Spleen (tissue), 11 donors: ENCODE measurements at regions not wholly inside any gene's neighbourhood (a gene's known extent, or its start where the extent isn't known, plus 50 kb on each side); places are given as distances from the start of the nearest gene placed in this dataset.

Experiments used
- DNase-seq: peaks from one replicate; pipeline ENCODE4 v3.0.0-alpha.2; 2020
- H3K27ac ChIP-seq, 8 donors: fragments of 200-600 bp; sonication (generic) in 7 of 8; 1 replicate in 4 of 8; 2 replicates in 4 of 8; pipeline versions ENCODE4 v1.5.0 to v1.8.0; 2016 to 2021; ENCODE audit warnings: inconsistent platforms in 4 of 8, mild to moderate bottlenecking in 4 of 8, moderate library complexity in 1 of 8
- H3K27me3 ChIP-seq, 7 donors: fragments of 200-600 bp; sonication (generic) in 6 of 7; replicated peaks in 1 of 7; 1 replicate in 4 of 7; 2 replicates in 3 of 7; pipeline versions ENCODE4 v1.5.0 to v1.8.0; 2016 to 2021; ENCODE audit warnings: inconsistent platforms in 3 of 7, mild to moderate bottlenecking in 1 of 7
- H3K36me3 ChIP-seq, 6 donors: fragments of 200-600 bp; sonication (generic) in 5 of 6; 1 replicate in 4 of 6; 2 replicates in 2 of 6; pipeline versions ENCODE4 v1.5.0 to v1.8.0; 2016 to 2021; ENCODE audit warnings: inconsistent platforms in 2 of 6
- H3K4me1 ChIP-seq, 6 donors: fragments of 200-600 bp; sonication (generic) in 5 of 6; 1 replicate in 3 of 6; 2 replicates in 3 of 6; pipeline versions ENCODE4 v1.5.0 to v1.8.0; 2016 to 2021; ENCODE audit warnings: inconsistent platforms in 3 of 6
- H3K4me3 ChIP-seq, 8 donors: fragments of 200-600 bp; sonication (generic) in 7 of 8; 1 replicate in 4 of 8; 2 replicates in 4 of 8; pipeline versions ENCODE4 v1.5.0 to v1.8.0; 2016 to 2021; ENCODE audit warnings: inconsistent platforms in 4 of 8, mild to moderate bottlenecking in 4 of 8, moderate library complexity in 2 of 8
- H3K9me3 ChIP-seq, 8 donors: fragments of 200-600 bp; sonication (generic) in 7 of 8; 1 replicate in 4 of 8; 2 replicates in 4 of 8; pipeline versions ENCODE4 v1.5.0 to v1.8.0; 2016 to 2021; ENCODE audit warnings: inconsistent platforms in 4 of 8
- POLR2A ChIP-seq, 3 donors: fragments of 450-650 bp; IDR thresholded peaks; one replicate each; pipeline ENCODE4 v1.5.1; 2017; ENCODE audit warnings: antibody characterized with exemption in 3 of 3, mild to moderate bottlenecking in 1 of 3
- POLR2AphosphoS5 ChIP-seq, 3 donors: sonication (generic); formaldehyde crosslinking; IDR thresholded peaks; one replicate each; pipeline ENCODE4 v1.5.1; 2017; ENCODE audit warnings: antibody characterized with exemption in 3 of 3
- WGBS, 5 donors: extraction: QIAGEN DNeasy Blood & Tissue Kit in 3 of 5; methylation state at CpG; one replicate each; pipeline versions ENCODE4 v1.1.5 to v1.1.7; 2013 to 2018; 5-methylcytosine and 5-hydroxymethylcytosine counted together
- intact Hi-C: fragments of 100-400 bp; cut with DNase I; formaldehyde crosslinking; loops from one replicate; pipeline ENCODE4 v1.15.0; 2023; ENCODE audit warnings: low total_unique reads
- TF ChIP-seq, protein P1 (sequence below), 11 experiments: fragments of 200-600 bp in 7 of 11; fragments of 450-650 bp in 4 of 11; sonication (generic) in 4 of 11; IDR thresholded peaks in 8 of 11; conservative IDR thresholded peaks in 3 of 11; 1 replicate in 7 of 11; 2 replicates in 4 of 11; pipeline versions ENCODE4 v1.4.0 to v1.8.0; 2016 to 2021; ENCODE audit warnings: antibody characterized with exemption in 11 of 11, inconsistent platforms in 4 of 11, mild to moderate bottlenecking in 1 of 11
- donor health status: healthy with polysubstance abuse.
- donor health status: DM: no; HTN: no; CAD: no; lungs with moderate emphysema.
- donor health status: DM: no; HTN: no; CAD: no.
- donor health status: Bipolar disorder and iron deficiency.
- donor health status: healthy.
- donor health status: DM: no; HTN: no; CAD: no.
- donor health status: DM: yes; HTN: yes; CAD: no.

DNA sequence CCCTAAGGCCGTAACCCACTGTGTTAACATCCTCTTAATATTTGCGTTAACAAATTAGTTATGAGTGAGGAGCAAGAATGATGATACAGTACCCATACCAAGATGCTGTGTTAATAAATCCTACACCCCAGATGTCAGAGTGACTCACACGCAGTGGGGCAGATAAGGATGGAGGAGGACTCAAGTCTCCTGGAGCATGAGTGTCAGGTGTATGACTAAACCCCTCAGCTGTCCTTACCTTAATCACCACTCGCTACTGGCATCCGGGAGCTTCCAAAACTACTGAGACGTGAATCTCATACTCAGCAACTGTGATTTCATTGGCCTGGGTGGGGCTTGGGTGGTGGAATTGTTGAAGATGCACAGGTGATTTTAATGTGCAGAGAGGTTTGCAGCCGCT lies 131.3 kb upstream of the MTHFD1L start:
- Histone ChIP-seq H3K27ac (no peak overlapping the region), H3K4me1 (peaks cover 0 to 57% (median 24%) of the 10 kb centered on the region in 6 donors), H3K27me3 (no peaks in the 10 kb centered on the region), H3K4me3 (no peak overlapping the region), H3K9me3 (no peaks in the 10 kb centered on the region), H3K36me3 (peaks cover 0 to 58% (median 16%) of the 10 kb centered on the region in 6 donors)
- intact Hi-C loops, result no loop called here
- no peak for DNase-seq
- WGBS, 5 donors, result 81 to 92% (median 86%) methylated on average over 7 of the region's 7 CpGs
- TF ChIP-seq POLR2AphosphoS5 (IDR thresholded peaks at IDR 0.05) (no peak), POLR2A (IDR thresholded peaks at IDR 0.05) (no peak)
- TF ChIP-seq, protein P1, sequence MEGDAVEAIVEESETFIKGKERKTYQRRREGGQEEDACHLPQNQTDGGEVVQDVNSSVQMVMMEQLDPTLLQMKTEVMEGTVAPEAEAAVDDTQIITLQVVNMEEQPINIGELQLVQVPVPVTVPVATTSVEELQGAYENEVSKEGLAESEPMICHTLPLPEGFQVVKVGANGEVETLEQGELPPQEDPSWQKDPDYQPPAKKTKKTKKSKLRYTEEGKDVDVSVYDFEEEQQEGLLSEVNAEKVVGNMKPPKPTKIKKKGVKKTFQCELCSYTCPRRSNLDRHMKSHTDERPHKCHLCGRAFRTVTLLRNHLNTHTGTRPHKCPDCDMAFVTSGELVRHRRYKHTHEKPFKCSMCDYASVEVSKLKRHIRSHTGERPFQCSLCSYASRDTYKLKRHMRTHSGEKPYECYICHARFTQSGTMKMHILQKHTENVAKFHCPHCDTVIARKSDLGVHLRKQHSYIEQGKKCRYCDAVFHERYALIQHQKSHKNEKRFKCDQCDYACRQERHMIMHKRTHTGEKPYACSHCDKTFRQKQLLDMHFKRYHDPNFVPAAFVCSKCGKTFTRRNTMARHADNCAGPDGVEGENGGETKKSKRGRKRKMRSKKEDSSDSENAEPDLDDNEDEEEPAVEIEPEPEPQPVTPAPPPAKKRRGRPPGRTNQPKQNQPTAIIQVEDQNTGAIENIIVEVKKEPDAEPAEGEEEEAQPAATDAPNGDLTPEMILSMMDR (IDR thresholded peaks at IDR 0.05 in 8 of 11, conservative IDR thresholded peaks at IDR 0.05 in 3 of 11), result no peak

DNA sequence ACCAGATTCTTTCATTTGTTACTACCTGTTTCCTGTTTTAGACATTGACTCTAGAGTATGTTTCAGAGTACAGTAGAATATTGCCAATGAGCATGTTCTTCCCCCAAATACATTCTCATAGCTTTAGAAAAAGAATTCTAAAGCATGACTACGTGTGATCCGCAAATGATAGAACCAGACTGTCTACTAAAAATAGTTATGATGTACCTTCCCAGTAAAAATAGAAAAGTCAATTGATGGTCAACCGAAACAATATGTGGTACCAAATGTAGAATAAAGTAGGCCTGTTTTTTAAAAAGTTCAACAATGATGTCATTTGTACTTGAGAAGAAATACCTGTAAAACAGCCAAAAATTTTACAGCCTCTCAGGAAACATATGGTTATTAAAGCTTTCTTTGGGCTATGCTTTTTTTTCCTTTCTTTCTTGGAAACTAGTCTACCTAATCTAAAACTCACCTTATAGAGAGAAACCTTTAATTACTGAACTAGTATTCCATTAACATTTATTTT lies 130.1 kb upstream of the MTHFD1L start:
- 82 to 86% (median 85%) methylated on average over 3 of the region's 3 CpGs for WGBS, 5 donors
- intact Hi-C loops, result no loop called here

DNA sequence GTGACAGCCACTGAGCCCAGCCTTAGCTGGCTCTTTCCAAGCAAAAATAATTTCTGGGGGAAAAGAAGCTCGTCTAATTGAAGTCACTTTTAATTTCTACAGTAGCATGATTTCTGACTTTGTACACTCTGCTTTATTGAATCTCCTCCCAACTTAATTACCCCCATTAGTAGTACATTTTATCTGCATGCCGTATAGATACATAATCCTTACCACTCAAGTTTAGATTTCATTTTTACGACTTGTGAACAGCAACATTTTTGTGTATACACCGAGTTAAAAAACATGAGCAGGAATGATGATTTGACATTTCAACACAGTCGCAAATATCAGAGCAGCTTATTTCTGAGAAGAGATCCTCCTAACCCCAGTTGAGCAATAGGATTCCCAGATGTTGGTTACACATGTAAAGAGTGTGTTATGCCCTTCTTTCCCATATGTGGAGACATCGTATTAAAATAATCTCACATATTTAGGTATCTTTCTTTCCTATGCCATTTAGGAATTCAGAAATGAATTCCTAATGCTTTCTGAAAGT lies 127.3 kb upstream of the MTHFD1L start:
- H3K27ac ChIP-seq, result no peak overlapping the region
- peaks cover 0 to 54% (median 16%) of the 10 kb centered on the region in 6 donors for H3K36me3 ChIP-seq
- DNase-seq, result no peak
- intact Hi-C loops, result no loop called here
- H3K4me1 ChIP-seq, result peaks cover 3 to 62% (median 37%) of the 10 kb centered on the region in 6 donors
- no peaks in the 10 kb centered on the region for H3K27me3 ChIP-seq
- WGBS, 5 donors, result 81 to 88% (median 85%) methylated on average over 6 of the region's 6 CpGs
- no peak for TF ChIP-seq POLR2AphosphoS5 (IDR thresholded peaks at IDR 0.05)
- no peak for TF ChIP-seq POLR2A (IDR thresholded peaks at IDR 0.05)
- TF ChIP-seq, protein P1 (IDR thresholded peaks at IDR 0.05 in 8 of 11, conservative IDR thresholded peaks at IDR 0.05 in 3 of 11), result no peak
- H3K9me3 ChIP-seq, result no peaks in the 10 kb centered on the region
- H3K4me3 ChIP-seq, result no peak overlapping the region

More for the DNA sequence above, 130.1 kb upstream of the MTHFD1L start:
- Histone ChIP-seq H3K4me3 (no peak overlapping the region), H3K9me3 (no peaks in the 10 kb centered on the region), H3K27ac (no peak overlapping the region), H3K4me1 (peaks cover 0 to 59% (median 25%) of the 10 kb centered on the region in 6 donors), H3K27me3 (no peaks in the 10 kb centered on the region), H3K36me3 (peaks cover 0 to 56% (median 16%) of the 10 kb centered on the region in 6 donors)
- no peak for DNase-seq
- no peak for TF ChIP-seq POLR2A (IDR thresholded peaks at IDR 0.05)
- TF ChIP-seq, protein P1 (IDR thresholded peaks at IDR 0.05 in 8 of 11, conservative IDR thresholded peaks at IDR 0.05 in 3 of 11), result no peak
- no peak for TF ChIP-seq POLR2AphosphoS5 (IDR thresholded peaks at IDR 0.05)

DNA sequence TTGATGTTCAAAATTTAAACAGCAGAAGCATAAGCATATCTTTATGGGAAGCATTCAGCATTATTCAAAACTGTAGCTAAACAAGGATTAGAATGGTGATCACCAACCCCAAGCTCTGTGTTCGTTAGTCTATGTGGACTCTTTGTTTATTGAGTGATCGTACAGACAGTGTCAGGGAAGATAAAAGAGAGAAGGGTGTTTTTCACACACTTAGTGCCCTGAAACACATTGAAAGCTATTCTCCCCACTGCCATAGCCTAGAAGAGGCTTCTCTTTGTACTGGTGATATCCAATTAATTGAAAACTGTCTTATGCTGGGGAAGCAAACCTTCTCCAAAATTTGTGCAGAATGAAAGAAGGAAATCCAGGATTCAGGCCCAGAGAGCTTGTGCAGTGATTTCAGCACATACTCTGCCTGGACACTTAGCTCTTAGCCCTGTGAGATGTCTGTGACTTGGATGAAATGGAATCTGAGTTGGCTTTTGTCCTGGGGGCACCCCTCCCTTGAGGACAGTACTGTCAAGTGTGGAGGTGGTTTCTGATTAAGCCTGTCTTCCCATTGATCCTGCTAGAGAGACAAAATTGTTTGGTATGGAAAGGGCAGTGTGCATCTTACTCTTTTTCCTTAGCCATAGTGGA lies 125.7 kb upstream of the MTHFD1L start:
- DNase-seq, result no peak
- intact Hi-C loops, result no loop called here
- Histone ChIP-seq H3K36me3 (peaks cover 0 to 38% (median 5%) of the 10 kb centered on the region in 6 donors), H3K4me1 (peaks cover 3 to 63% (median 38%) of the 10 kb centered on the region in 6 donors), H3K27me3 (no peaks in the 10 kb centered on the region), H3K27ac (no peak overlapping the region), H3K9me3 (no peaks in the 10 kb centered on the region), H3K4me3 (no peak overlapping the region)
- 76 to 85% (median 82%) methylated on average over 2 of the region's 2 CpGs for WGBS, 5 donors
- TF ChIP-seq, protein P1 (IDR thresholded peaks at IDR 0.05 in 8 of 11, conservative IDR thresholded peaks at IDR 0.05 in 3 of 11), result no peak
- TF ChIP-seq POLR2A (IDR thresholded peaks at IDR 0.05) (no peak), POLR2AphosphoS5 (IDR thresholded peaks at IDR 0.05) (no peak)
